Astrocyte of the cerebellum (primary cell): ENCODE measurements at regions not wholly inside any gene's neighbourhood (a gene's known extent, or its start where the extent isn't known, plus 50 kb on each side); places are given as distances from the start of the nearest gene placed in this dataset.

Source experiments
- DNase-seq: peaks from one replicate; pipeline ENCODE4 v3.0.0-alpha.2; 2011; ENCODE audit warnings: low read depth
- H3K4me3 ChIP-seq: 2 replicates; pipeline ENCODE4 v1.5.1; 2011; ENCODE audit warnings: mild to moderate bottlenecking, low read depth, low read length, moderate library complexity
- CTCF ChIP-seq: IDR thresholded peaks from 2 replicates; pipeline ENCODE4 v1.5.1; 2012; ENCODE audit warnings: low read length, low read depth, moderate library complexity, mild to moderate bottlenecking; ENCODE audit errors: missing control alignments
- in situ Hi-C: cut with HindIII; loops from 2 replicates; pipeline ENCODE4 v1.10.0; 2017; ENCODE audit warnings: low sequenced_read_pairs

- in situ Hi-C loops = no loop called here
- H3K4me3 ChIP-seq = no peak overlapping the region
- no peak for DNase-seq
- no peak for TF ChIP-seq CTCF
Observed at GRCh38 chr10:108132303-108132702, 967.8 kb upstream of the SORCS1 start.

- in situ Hi-C loops = no loop called here
- H3K4me3 ChIP-seq = no peak overlapping the region
- DNase-seq = no peak
- no peak for TF ChIP-seq CTCF
Observed at GRCh38 chr10:108130575-108130974, 966.1 kb upstream of the SORCS1 start.

GRCh38 chr10:108112218-108112617 lies 947.7 kb upstream of the SORCS1 start:
- TF ChIP-seq CTCF = no peak
- DNase-seq = no peak
- in situ Hi-C loops = no loop called here

GRCh38 chr10:108104551-108105156 lies 940.1 kb upstream of the SORCS1 start:
- DNase-seq = no peak
- H3K4me3 ChIP-seq = no peak overlapping the region
- no peak for TF ChIP-seq CTCF
- in situ Hi-C loops = no loop called here

More at GRCh38 chr10:108112218-108112617, 947.7 kb upstream of the SORCS1 start:
- H3K4me3 ChIP-seq = no peak overlapping the region

GRCh38 chr10:108097258-108097657 lies 932.8 kb upstream of the SORCS1 start:
- no peak for DNase-seq
- in situ Hi-C loops = no loop called here
- no peak overlapping the region for H3K4me3 ChIP-seq
- no peak for TF ChIP-seq CTCF

- H3K4me3 ChIP-seq = no peak overlapping the region
- in situ Hi-C loops = no loop called here
- no peak for TF ChIP-seq CTCF
- no peak for DNase-seq
Observed at GRCh38 chr10:108095932-108096925, 931.7 kb upstream of the SORCS1 start.
